ENCODE measurements at regions not wholly inside any gene's neighbourhood (a gene's known extent, or its start where the extent isn't known, plus 50 kb on each side); places are given as distances from the start of the nearest gene placed in this dataset.

DNA sequence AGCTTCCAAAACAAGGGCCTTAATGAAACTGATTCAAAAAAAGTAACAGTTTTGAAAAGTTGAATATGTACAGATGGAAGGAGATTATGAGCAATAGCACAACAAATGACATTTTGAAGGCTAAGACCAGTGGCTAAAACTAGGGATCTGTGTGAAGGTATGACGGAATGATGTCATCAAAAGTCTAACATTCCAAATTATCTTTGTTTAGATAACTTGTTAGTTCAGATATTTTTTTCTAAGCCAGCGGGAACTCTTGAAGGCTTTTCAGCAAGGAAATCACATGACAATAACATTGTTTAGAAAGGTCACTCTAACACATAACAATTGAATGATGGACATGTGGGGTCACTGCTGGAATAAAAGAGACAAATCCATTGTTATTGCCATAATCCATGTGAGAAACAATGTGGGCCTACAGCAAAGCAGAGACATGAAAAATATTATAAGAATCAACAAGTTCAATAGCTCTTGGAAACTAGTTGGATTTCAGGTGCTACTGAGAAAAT lies 260.5 kb downstream of the CASP12 start:
- H3K4me1 ChIP-seq (ENCODE audit: low read depth) = no peaks in the 10 kb centered on the region
- no peak for DNase-seq
- intact Hi-C loops (cut with DNase I, micrococcal nuclease) = no loop called here
- no peak for ATAC-seq
- no peaks in the 10 kb centered on the region for H3K36me3 ChIP-seq (ENCODE audit: low read depth)
- TF ChIP-seq, protein P1, sequence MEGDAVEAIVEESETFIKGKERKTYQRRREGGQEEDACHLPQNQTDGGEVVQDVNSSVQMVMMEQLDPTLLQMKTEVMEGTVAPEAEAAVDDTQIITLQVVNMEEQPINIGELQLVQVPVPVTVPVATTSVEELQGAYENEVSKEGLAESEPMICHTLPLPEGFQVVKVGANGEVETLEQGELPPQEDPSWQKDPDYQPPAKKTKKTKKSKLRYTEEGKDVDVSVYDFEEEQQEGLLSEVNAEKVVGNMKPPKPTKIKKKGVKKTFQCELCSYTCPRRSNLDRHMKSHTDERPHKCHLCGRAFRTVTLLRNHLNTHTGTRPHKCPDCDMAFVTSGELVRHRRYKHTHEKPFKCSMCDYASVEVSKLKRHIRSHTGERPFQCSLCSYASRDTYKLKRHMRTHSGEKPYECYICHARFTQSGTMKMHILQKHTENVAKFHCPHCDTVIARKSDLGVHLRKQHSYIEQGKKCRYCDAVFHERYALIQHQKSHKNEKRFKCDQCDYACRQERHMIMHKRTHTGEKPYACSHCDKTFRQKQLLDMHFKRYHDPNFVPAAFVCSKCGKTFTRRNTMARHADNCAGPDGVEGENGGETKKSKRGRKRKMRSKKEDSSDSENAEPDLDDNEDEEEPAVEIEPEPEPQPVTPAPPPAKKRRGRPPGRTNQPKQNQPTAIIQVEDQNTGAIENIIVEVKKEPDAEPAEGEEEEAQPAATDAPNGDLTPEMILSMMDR (IDR thresholded peaks at IDR 0.05) = no peak
- no peaks in the 10 kb centered on the region for H3K9me3 ChIP-seq
- H3K4me3 ChIP-seq = no peak overlapping the region

DNA sequence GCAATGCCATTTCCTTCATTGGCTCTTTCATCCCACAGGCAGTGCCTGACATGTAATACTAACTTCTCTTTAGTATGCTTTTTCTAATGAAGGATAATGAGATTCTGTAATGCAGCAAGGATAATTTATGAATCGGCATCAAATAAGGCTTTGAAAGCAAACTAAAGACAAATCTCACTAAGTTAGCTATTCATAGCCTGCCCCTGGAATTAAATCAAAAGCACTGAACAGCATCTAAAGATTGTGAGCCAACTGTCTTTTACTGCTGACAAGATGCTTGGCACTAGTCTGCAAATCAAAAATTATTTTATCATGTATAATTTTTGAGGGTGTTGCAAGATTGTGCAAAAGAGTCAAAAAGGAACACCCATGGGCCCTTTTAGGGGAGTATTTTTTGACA lies 265.0 kb downstream of the CASP12 start:
- DNase-seq (no peak), ATAC-seq (no peak)
- H3K36me3 ChIP-seq (ENCODE audit: low read depth) = no peaks in the 10 kb centered on the region
- no peaks in the 10 kb centered on the region for H3K4me1 ChIP-seq (ENCODE audit: low read depth)
- no peak overlapping the region for H3K4me3 ChIP-seq
- H3K9me3 ChIP-seq = no peaks in the 10 kb centered on the region
- TF ChIP-seq, protein P1 (IDR thresholded peaks at IDR 0.05) = no peak
- intact Hi-C loops (cut with DNase I, micrococcal nuclease) = no loop called here

DNA sequence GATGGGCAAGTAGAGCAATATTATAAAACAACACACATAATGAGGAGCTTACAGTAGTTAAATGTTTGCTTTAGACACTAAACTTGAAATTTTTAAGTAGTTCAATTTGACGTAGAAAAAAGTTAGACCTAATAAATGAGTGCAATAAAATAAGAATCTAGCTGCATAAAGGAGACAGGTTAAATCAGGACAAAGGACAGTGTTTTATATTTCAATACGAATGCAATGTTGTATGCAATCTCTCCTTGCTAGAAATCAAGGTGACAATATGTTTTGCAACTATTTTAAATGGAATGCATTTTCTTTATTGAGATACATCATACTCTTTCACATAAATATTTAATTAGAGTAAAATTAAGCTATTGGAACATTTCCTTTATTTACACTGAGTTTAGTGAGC lies 267.9 kb downstream of the CASP12 start:
- no peak overlapping the region for H3K4me3 ChIP-seq
- intact Hi-C loops (cut with DNase I, micrococcal nuclease) = no loop called here
- H3K4me1 ChIP-seq (ENCODE audit: low read depth) = no peaks in the 10 kb centered on the region
- no peaks in the 10 kb centered on the region for H3K36me3 ChIP-seq (ENCODE audit: low read depth)
- DNase-seq = no peak
- TF ChIP-seq, protein P1 (IDR thresholded peaks at IDR 0.05) = no peak
- no peaks in the 10 kb centered on the region for H3K9me3 ChIP-seq
- ATAC-seq = no peak

DNA sequence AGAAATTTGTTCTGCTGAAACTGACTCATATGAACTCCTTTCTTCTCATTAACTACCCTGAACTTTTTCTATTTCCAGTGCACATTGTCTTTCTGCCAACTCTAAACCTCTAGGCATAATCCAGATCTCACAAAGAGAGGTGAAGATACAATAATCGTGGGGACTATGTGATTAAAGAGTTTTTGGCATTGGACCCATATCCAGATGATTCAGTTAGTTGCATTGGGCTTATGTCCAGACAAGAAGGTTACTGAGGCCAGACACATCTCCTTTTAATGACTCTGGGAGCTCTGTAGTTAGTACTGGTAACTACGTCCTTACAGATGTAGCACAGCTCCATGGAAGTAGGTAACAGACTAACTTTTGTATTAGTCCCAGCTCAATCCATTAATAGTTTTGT lies 273.0 kb downstream of the CASP12 start:
- Histone ChIP-seq H3K9me3 (no peaks in the 10 kb centered on the region), H3K4me3 (no peak overlapping the region), H3K36me3 (ENCODE audit: low read depth) (no peaks in the 10 kb centered on the region), H3K4me1 (ENCODE audit: low read depth) (no peaks in the 10 kb centered on the region)
- TF ChIP-seq, protein P1 (IDR thresholded peaks at IDR 0.05) = no peak
- ATAC-seq (no peak), DNase-seq (no peak)
- intact Hi-C loops (cut with DNase I, micrococcal nuclease) = no loop called here

DNA sequence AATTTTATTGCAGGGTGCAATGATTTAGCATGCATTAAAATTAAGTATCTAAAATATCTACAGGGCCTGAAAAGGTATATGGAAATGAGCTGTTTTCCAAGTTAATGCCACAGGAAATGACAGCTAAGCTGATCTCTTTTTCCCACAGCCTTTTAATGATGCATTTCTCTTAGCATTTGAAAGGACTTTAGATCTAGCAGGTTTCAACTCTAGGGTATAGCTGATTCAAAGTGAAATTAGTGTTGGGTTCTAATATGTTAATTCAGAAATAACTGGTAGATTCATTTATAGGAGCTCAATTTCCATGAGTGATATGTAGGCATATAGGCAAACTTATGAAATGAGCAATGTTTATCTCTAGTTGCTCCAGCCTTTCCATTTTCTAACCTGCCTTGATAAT lies 274.2 kb downstream of the CASP12 start:
- no peaks in the 10 kb centered on the region for H3K9me3 ChIP-seq
- intact Hi-C loops (cut with DNase I, micrococcal nuclease) = no loop called here
- no peak overlapping the region for H3K4me3 ChIP-seq
- no peak for ATAC-seq
- no peaks in the 10 kb centered on the region for H3K36me3 ChIP-seq (ENCODE audit: low read depth)
- TF ChIP-seq, protein P1 (IDR thresholded peaks at IDR 0.05) = no peak
- no peak for DNase-seq
- H3K4me1 ChIP-seq (ENCODE audit: low read depth) = no peaks in the 10 kb centered on the region

DNA sequence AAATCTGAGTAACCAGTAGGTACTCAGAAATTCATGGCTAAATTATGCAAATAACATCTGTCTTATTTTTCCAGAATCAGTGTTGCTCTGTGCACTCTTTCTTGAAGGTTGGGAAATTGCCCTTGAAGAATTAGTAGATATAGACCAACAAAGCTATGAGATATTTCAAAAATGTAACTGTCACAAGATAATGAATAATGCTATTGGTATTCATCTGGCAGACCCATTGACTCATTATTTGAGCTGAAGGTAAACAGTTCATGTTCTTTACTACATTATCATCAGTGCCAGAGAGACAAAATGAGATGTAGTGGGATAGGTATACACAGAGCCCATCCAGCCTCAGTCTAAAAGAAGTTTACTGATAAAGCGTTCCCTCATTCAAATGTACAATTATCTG lies 274.7 kb downstream of the CASP12 start:
- Histone ChIP-seq H3K36me3 (ENCODE audit: low read depth) (no peaks in the 10 kb centered on the region), H3K4me1 (ENCODE audit: low read depth) (no peaks in the 10 kb centered on the region), H3K4me3 (no peak overlapping the region), H3K9me3 (no peaks in the 10 kb centered on the region)
- DNase-seq (no peak), ATAC-seq (no peak)
- TF ChIP-seq, protein P1 (IDR thresholded peaks at IDR 0.05) = no peak
- intact Hi-C loops (cut with DNase I, micrococcal nuclease) = no loop called here

Data from mucosa of descending colon (tissue), 3 donors.